DND-41 (cell line): ENCODE measurements at regions not wholly inside any gene's neighbourhood (a gene's known extent, or its start where the extent isn't known, plus 50 kb on each side); places are given as distances from the start of the nearest gene placed in this dataset.

ENCODE experiments used
- CTCF ChIP-seq: IDR thresholded peaks from 2 replicates; pipeline ENCODE4 v1.5.1; 2012; ENCODE audit warnings: borderline replicate concordance, low read length, moderate library complexity, mild to moderate bottlenecking; ENCODE audit not compliant: poor library complexity, severe bottlenecking; ENCODE audit errors: extremely low read depth
- EZH2 ChIP-seq: IDR thresholded peaks from 3 replicates; pipeline ENCODE4 v1.6.1; 2012; ENCODE audit warnings: borderline replicate concordance, low read depth, mild to moderate bottlenecking, moderate library complexity, low read length, inconsistent platforms; ENCODE audit not compliant: severe bottlenecking

GRCh38 chr1:213586587-213586972 lies 401.2 kb upstream of the PROX1 start:
- TF ChIP-seq CTCF: no peak
- no peak for TF ChIP-seq EZH2
